ENCODE measurements at regions not wholly inside any gene's neighbourhood (a gene's known extent, or its start where the extent isn't known, plus 50 kb on each side); places are given as distances from the start of the nearest gene placed in this dataset.
"Not testable (repeated sequence)": the region's sequence is repeated elsewhere in the genome, so short reads cannot be mapped to it uniquely, and the experiment has no call there.

GRCh38 chr15:24107948-24108347 lies 420.8 kb upstream of the NDN start:
- H3K4me3 ChIP-seq; DNase-seq; H3K36me3 ChIP-seq (ENCODE audit: low read depth, missing control alignments); H3K4me1 ChIP-seq; H3K27ac ChIP-seq; intact Hi-C loops (cut with DNase I; ENCODE audit: low total_unique reads); H3K27me3 ChIP-seq; H3K9me3 ChIP-seq: not testable (repeated sequence)
- 32% methylated on average over 3 of the region's 4 CpGs for WGBS, 2 donors

GRCh38 chr15:24108349-24108748 lies 421.2 kb upstream of the NDN start:
- H3K9me3 ChIP-seq; DNase-seq; H3K27me3 ChIP-seq; H3K27ac ChIP-seq; H3K36me3 ChIP-seq (ENCODE audit: low read depth, missing control alignments); H3K4me1 ChIP-seq; intact Hi-C loops (cut with DNase I; ENCODE audit: low total_unique reads); H3K4me3 ChIP-seq: not testable (repeated sequence)
- WGBS, 2 donors = 62% methylated on average over 3 of the region's 3 CpGs

GRCh38 chr15:24139622-24140021 lies 452.5 kb upstream of the NDN start:
- H3K27me3 ChIP-seq; intact Hi-C loops (cut with DNase I; ENCODE audit: low total_unique reads); H3K36me3 ChIP-seq (ENCODE audit: low read depth, missing control alignments); H3K4me3 ChIP-seq; H3K9me3 ChIP-seq; H3K27ac ChIP-seq; H3K4me1 ChIP-seq; DNase-seq: not testable (repeated sequence)
- WGBS, 2 donors = 82 to 83% methylated on average over 8 of the region's 8 CpGs

- intact Hi-C loops (cut with DNase I; ENCODE audit: low total_unique reads); H3K27ac ChIP-seq; H3K4me3 ChIP-seq; H3K27me3 ChIP-seq; H3K4me1 ChIP-seq; H3K36me3 ChIP-seq (ENCODE audit: low read depth, missing control alignments); DNase-seq; H3K9me3 ChIP-seq: not testable (repeated sequence)
- 86 to 88% methylated on average over 8 of the region's 8 CpGs for WGBS, 2 donors
Observed at GRCh38 chr15:24145070-24145469, 458.0 kb upstream of the NDN start.

GRCh38 chr15:24146251-24146650 lies 459.1 kb upstream of the NDN start:
- Histone ChIP-seq H3K9me3 (no peaks in the 10 kb centered on the region), H3K27me3 (no peaks in the 10 kb centered on the region), H3K27ac (peak overlapping the region in 1 of 2 donors; percentile 11), H3K36me3 (ENCODE audit: low read depth, missing control alignments) (no peaks in the 10 kb centered on the region), H3K4me3 (no peak overlapping the region), H3K4me1 (no peaks in the 10 kb centered on the region)
- 75 to 81% methylated on average over 2 of the region's 2 CpGs for WGBS, 2 donors
- TF ChIP-seq POLR2A (IDR thresholded peaks at IDR 0.05) (no peak), CTCF (IDR thresholded peaks at IDR 0.05) (no peak)
- no peak for DNase-seq
- intact Hi-C loops (cut with DNase I; ENCODE audit: low total_unique reads) = no loop called here

GRCh38 chr15:24150542-24150941 lies 463.4 kb upstream of the NDN start:
- WGBS, 2 donors = 88% methylated on average over 2 of the region's 2 CpGs
- no peak overlapping the region for H3K27ac ChIP-seq
- intact Hi-C loops (cut with DNase I; ENCODE audit: low total_unique reads) = no loop called here
- no peaks in the 10 kb centered on the region for H3K27me3 ChIP-seq
- DNase-seq = no peak
- H3K4me3 ChIP-seq = no peak overlapping the region
- H3K36me3 ChIP-seq (ENCODE audit: low read depth, missing control alignments) = no peaks in the 10 kb centered on the region
- no peaks in the 10 kb centered on the region for H3K9me3 ChIP-seq
- no peaks in the 10 kb centered on the region for H3K4me1 ChIP-seq
- TF ChIP-seq POLR2A (IDR thresholded peaks at IDR 0.05) (no peak), CTCF (IDR thresholded peaks at IDR 0.05) (no peak)

- 65 to 83% methylated on average over 1 of the region's 1 CpG for WGBS, 2 donors
- H3K4me1 ChIP-seq; H3K9me3 ChIP-seq; H3K27ac ChIP-seq; H3K36me3 ChIP-seq (ENCODE audit: low read depth, missing control alignments); H3K4me3 ChIP-seq; DNase-seq; H3K27me3 ChIP-seq; intact Hi-C loops (cut with DNase I; ENCODE audit: low total_unique reads): not testable (repeated sequence)
Observed at GRCh38 chr15:24158306-24158705, 471.2 kb upstream of the NDN start.

GRCh38 chr15:24165512-24165911 lies 478.4 kb upstream of the NDN start:
- DNase-seq; H3K4me1 ChIP-seq; H3K27me3 ChIP-seq; H3K9me3 ChIP-seq; H3K27ac ChIP-seq; H3K36me3 ChIP-seq (ENCODE audit: low read depth, missing control alignments); intact Hi-C loops (cut with DNase I; ENCODE audit: low total_unique reads); H3K4me3 ChIP-seq: not testable (repeated sequence)
- WGBS, 2 donors = 83 to 86% methylated on average over 3 of the region's 3 CpGs

GRCh38 chr15:24202297-24202696 lies 473.3 kb upstream of the NPAP1 start:
- H3K4me3 ChIP-seq; H3K4me1 ChIP-seq; H3K27me3 ChIP-seq; H3K36me3 ChIP-seq (ENCODE audit: low read depth, missing control alignments); DNase-seq; intact Hi-C loops (cut with DNase I; ENCODE audit: low total_unique reads); H3K9me3 ChIP-seq; H3K27ac ChIP-seq: not testable (repeated sequence)
- 79 to 81% methylated on average over 2 of the region's 2 CpGs for WGBS, 2 donors

- DNase-seq; H3K4me3 ChIP-seq; H3K27me3 ChIP-seq; H3K4me1 ChIP-seq; H3K36me3 ChIP-seq (ENCODE audit: low read depth, missing control alignments); H3K9me3 ChIP-seq; H3K27ac ChIP-seq; intact Hi-C loops (cut with DNase I; ENCODE audit: low total_unique reads): not testable (repeated sequence)
- WGBS, 2 donors = 58 to 77% methylated on average over 6 of the region's 6 CpGs
Observed at GRCh38 chr15:24211742-24212476, 463.7 kb upstream of the NPAP1 start.
